GM18502 (cell line): ENCODE measurements at regions not wholly inside any gene's neighbourhood (a gene's known extent, or its start where the extent isn't known, plus 50 kb on each side); places are given as distances from the start of the nearest gene placed in this dataset.
"Not testable (repeated sequence)": the region's sequence is repeated elsewhere in the genome, so short reads cannot be mapped to it uniquely, and the experiment has no call there.

Experiments used
- ATAC-seq: cut with Tn5 transposase; IDR thresholded peaks from one replicate; pipeline ENCODE4 v1.9.1; 2021; ENCODE audit warnings: mild to moderate bottlenecking; ENCODE audit not compliant: unreplicated experiment, poor library complexity

GRCh38 chr4:30536231-30536630, 183.9 kb upstream of the PCDH7 start:
- no peak for ATAC-seq

- ATAC-seq, result no peak
These were observed 182.7 kb upstream of the PCDH7 start for GRCh38 chr4:30537456-30537855.

- ATAC-seq, result no peak
These were observed 181.4 kb upstream of the PCDH7 start for GRCh38 chr4:30538794-30539193.

GRCh38 chr4:30543057-30543456, 177.1 kb upstream of the PCDH7 start:
- no peak for ATAC-seq

- no peak for ATAC-seq
These were observed 167.0 kb upstream of the PCDH7 start for GRCh38 chr4:30553151-30553550.

GRCh38 chr4:30553706-30554105, 166.5 kb upstream of the PCDH7 start:
- ATAC-seq, result no peak

- no peak for ATAC-seq
These were observed 164.4 kb upstream of the PCDH7 start for GRCh38 chr4:30555775-30556174.

- no peak for ATAC-seq
These were observed 160.7 kb upstream of the PCDH7 start for GRCh38 chr4:30559481-30559880.

- ATAC-seq, result no peak
These were observed 133.3 kb upstream of the PCDH7 start for GRCh38 chr4:30586850-30587249.

GRCh38 chr4:30589669-30590068, 130.5 kb upstream of the PCDH7 start:
- ATAC-seq, result not testable (repeated sequence)

- ATAC-seq, result no peak
These were observed 119.7 kb upstream of the PCDH7 start for GRCh38 chr4:30600246-30601017.

GRCh38 chr4:30601070-30601865, 118.9 kb upstream of the PCDH7 start:
- no peak for ATAC-seq

GRCh38 chr4:30605616-30606190, 114.5 kb upstream of the PCDH7 start:
- ATAC-seq, result no peak

- ATAC-seq, result no peak
These were observed 109.8 kb upstream of the PCDH7 start for GRCh38 chr4:30610361-30610760.

- ATAC-seq, result no peak
These were observed 105.4 kb upstream of the PCDH7 start for GRCh38 chr4:30614771-30615170.

GRCh38 chr4:30616942-30617646, 103.1 kb upstream of the PCDH7 start:
- no peak for ATAC-seq

GRCh38 chr4:30617836-30618235, 102.3 kb upstream of the PCDH7 start:
- no peak for ATAC-seq

- no peak for ATAC-seq
These were observed 100.5 kb upstream of the PCDH7 start for GRCh38 chr4:30619679-30620078.

GRCh38 chr4:30620711-30621110, 99.5 kb upstream of the PCDH7 start:
- ATAC-seq, result no peak

- no peak for ATAC-seq
These were observed 89.7 kb upstream of the PCDH7 start for GRCh38 chr4:30630431-30630830.

- no peak for ATAC-seq
These were observed 87.4 kb upstream of the PCDH7 start for GRCh38 chr4:30632751-30633150.
